Skeletal muscle satellite cell (primary cell): ENCODE measurements at regions not wholly inside any gene's neighbourhood (a gene's known extent, or its start where the extent isn't known, plus 50 kb on each side); places are given as distances from the start of the nearest gene placed in this dataset.

Experiments
- H3K27me3 ChIP-seq: 2 replicates; pipeline ENCODE4 v1.7.0; 2013; ENCODE audit warnings: low read length; ENCODE audit not compliant: control insufficient read depth, insufficient read depth
- H3K36me3 ChIP-seq: 2 replicates; pipeline ENCODE4 v1.7.0; 2013; ENCODE audit warnings: mild to moderate bottlenecking, control low read depth, low read length; ENCODE audit not compliant: insufficient read depth
- H3K4me1 ChIP-seq: 2 replicates; pipeline ENCODE4 v1.7.0; 2013; ENCODE audit warnings: low read length; ENCODE audit not compliant: control insufficient read depth, insufficient read depth
- H3K4me2 ChIP-seq: 2 replicates; pipeline ENCODE4 v1.7.0; 2013; ENCODE audit warnings: mild to moderate bottlenecking, low read length
- H3K4me3 ChIP-seq: 2 replicates; pipeline ENCODE4 v1.7.0; 2013; ENCODE audit warnings: low read length
- H3K9ac ChIP-seq: 2 replicates; pipeline ENCODE4 v1.7.0; 2013; ENCODE audit warnings: mild to moderate bottlenecking, low read depth, low read length, moderate library complexity
- H3K9me3 ChIP-seq: replicated peaks from 2 replicates; pipeline ENCODE4 v1.7.0; 2013; ENCODE audit warnings: mild to moderate bottlenecking, control low read depth, low read length

DNA sequence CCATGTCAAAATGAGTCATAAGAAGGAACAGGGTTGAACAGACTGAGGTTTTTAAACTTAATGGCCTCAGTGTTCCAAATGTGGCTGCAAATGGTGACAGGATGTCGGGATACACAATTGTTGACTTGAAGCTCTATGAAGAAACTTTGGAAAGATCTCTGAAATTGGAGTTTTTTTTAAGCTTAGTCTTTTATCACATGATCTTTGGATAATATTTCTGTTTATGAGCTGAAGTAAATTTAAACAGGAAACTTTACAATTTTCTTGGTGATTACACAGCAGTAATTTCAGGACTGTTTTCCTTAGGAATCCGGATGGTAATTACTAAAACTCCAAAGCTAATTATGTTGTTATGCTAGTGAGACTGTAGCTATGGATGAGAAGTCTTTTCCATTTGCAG is 199.1 kb upstream of the NRXN1 start:
- H3K36me3 ChIP-seq: no peaks in the 10 kb centered on the region

DNA sequence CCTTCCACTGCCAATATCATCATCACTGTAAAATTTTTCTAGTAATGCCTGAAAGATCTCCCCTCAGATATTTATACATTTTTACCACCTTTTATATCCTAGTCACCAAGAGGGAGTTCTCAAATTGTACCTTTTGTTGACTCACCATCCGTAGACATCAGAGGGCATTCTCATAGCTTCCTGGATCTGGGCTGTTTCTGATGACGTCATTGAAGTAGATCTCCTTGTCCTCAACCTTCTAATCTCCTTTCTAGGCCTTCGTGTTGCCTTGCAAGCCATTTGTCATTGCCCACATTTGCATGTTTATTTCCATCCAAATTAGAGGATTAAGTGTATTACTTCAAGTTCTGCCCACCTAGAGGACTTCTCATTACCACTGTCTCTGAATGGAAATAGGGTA is 193.4 kb upstream of the NRXN1 start:
- Histone ChIP-seq H3K9me3 (peaks cover 4% of the 10 kb centered on the region), H3K36me3 (no peaks in the 10 kb centered on the region), H3K4me3 (no peak overlapping the region), H3K27me3 (no peaks in the 10 kb centered on the region), H3K4me1 (no peaks in the 10 kb centered on the region), H3K4me2 (no peak overlapping the region), H3K9ac (no peak overlapping the region)

More for the DNA sequence above, 199.1 kb upstream of the NRXN1 start:
- Histone ChIP-seq H3K9me3 (no peaks in the 10 kb centered on the region), H3K4me2 (no peak overlapping the region), H3K4me3 (no peak overlapping the region), H3K27me3 (no peaks in the 10 kb centered on the region), H3K4me1 (no peaks in the 10 kb centered on the region), H3K9ac (no peak overlapping the region)

- H3K9me3 ChIP-seq: peaks cover 4% of the 10 kb centered on the region
These were observed 192.9 kb upstream of the NRXN1 start for GRCh38 chr2:51224790-51225189.

GRCh38 chr2:51222106-51222505 is 190.2 kb upstream of the NRXN1 start:
- H3K27me3 ChIP-seq: no peaks in the 10 kb centered on the region
- no peak overlapping the region for H3K9ac ChIP-seq
- peaks cover 4% of the 10 kb centered on the region for H3K9me3 ChIP-seq
- H3K4me2 ChIP-seq: no peak overlapping the region
- no peaks in the 10 kb centered on the region for H3K4me1 ChIP-seq
- no peaks in the 10 kb centered on the region for H3K36me3 ChIP-seq
- H3K4me3 ChIP-seq: no peak overlapping the region

More at GRCh38 chr2:51224790-51225189, 192.9 kb upstream of the NRXN1 start:
- Histone ChIP-seq H3K4me1 (no peaks in the 10 kb centered on the region), H3K27me3 (no peaks in the 10 kb centered on the region), H3K9ac (no peak overlapping the region), H3K36me3 (no peaks in the 10 kb centered on the region), H3K4me3 (no peak overlapping the region), H3K4me2 (no peak overlapping the region)

- no peak overlapping the region for H3K4me3 ChIP-seq
- no peaks in the 10 kb centered on the region for H3K36me3 ChIP-seq
- no peak overlapping the region for H3K9ac ChIP-seq
- H3K27me3 ChIP-seq: no peaks in the 10 kb centered on the region
- peaks cover 4% of the 10 kb centered on the region for H3K9me3 ChIP-seq
- no peak overlapping the region for H3K4me2 ChIP-seq
- H3K4me1 ChIP-seq: no peaks in the 10 kb centered on the region
These were observed 188.7 kb upstream of the NRXN1 start for GRCh38 chr2:51220606-51221005.

DNA sequence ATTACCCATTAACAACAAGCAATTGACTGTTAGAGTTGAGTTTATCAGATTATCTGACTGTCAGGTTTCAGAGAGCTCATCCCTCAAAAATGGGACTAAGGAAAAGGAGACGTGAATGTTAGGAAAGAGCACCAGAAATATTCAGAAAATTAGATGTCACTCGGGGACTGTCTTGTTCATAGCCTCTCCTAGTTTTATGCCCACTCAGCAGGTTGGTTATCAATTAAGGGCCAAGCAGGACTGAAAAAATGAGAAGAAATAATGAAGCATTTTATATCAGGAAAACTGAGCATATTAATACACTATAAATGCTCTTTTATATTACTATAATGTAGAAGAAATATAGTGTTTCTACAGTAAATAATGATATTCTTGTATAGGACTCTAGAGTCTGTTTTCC is 188.1 kb upstream of the NRXN1 start:
- H3K4me1 ChIP-seq: no peaks in the 10 kb centered on the region
- H3K4me2 ChIP-seq: no peak overlapping the region
- H3K9ac ChIP-seq: no peak overlapping the region
- no peaks in the 10 kb centered on the region for H3K36me3 ChIP-seq
- H3K27me3 ChIP-seq: no peaks in the 10 kb centered on the region
- no peak overlapping the region for H3K4me3 ChIP-seq
- H3K9me3 ChIP-seq: peaks cover 4% of the 10 kb centered on the region

DNA sequence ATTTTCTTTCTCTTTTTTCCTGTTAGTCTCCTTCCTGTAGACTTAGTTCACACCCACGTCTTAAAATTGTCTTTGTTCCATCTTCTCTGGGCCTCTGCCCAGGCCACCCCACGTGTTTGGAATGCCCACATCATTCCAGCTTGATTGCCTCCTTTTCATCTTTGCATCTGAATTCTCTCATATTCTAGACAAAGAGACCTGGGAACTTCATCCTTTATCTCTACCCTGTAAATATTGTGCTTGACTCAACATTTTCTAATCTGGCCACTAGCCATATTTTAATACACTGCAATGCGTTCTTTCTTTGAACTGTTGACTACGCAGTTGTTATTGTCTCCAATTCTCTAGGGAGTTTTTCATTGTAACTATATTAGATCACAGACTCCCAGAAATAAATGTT is 187.5 kb upstream of the NRXN1 start:
- Histone ChIP-seq H3K4me2 (no peak overlapping the region), H3K9me3 (peaks cover 4% of the 10 kb centered on the region), H3K27me3 (no peaks in the 10 kb centered on the region), H3K4me3 (no peak overlapping the region), H3K9ac (no peak overlapping the region), H3K36me3 (no peaks in the 10 kb centered on the region), H3K4me1 (no peaks in the 10 kb centered on the region)

DNA sequence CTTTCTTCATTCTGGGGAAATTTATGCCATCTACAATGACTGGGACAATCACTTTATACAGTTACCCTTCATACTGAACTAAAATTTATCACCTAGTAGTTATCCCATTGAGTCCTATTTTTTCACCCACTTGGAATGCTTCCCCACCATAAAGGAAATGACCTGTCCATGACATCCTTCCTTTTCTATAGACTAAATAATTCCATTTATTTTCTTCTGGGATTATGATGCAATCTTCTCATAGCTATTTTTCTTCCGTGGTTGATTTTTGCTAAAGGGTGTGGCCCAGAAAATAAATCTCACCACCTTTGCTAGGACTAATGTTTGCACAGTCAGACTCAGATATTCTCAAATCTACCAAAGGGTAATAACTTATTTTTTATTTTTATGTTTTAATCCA is 186.1 kb upstream of the NRXN1 start:
- Histone ChIP-seq H3K9ac (no peak overlapping the region), H3K4me1 (no peaks in the 10 kb centered on the region), H3K4me3 (no peak overlapping the region), H3K36me3 (no peaks in the 10 kb centered on the region), H3K4me2 (no peak overlapping the region), H3K9me3 (no peaks in the 10 kb centered on the region), H3K27me3 (no peaks in the 10 kb centered on the region)

- Histone ChIP-seq H3K4me2 (no peak overlapping the region), H3K36me3 (no peaks in the 10 kb centered on the region), H3K4me3 (no peak overlapping the region), H3K27me3 (no peaks in the 10 kb centered on the region), H3K4me1 (no peaks in the 10 kb centered on the region), H3K9me3 (no peaks in the 10 kb centered on the region), H3K9ac (no peak overlapping the region)
These were observed 181.9 kb upstream of the NRXN1 start for GRCh38 chr2:51213826-51214225.

GRCh38 chr2:51212374-51212773 is 180.4 kb upstream of the NRXN1 start:
- Histone ChIP-seq H3K27me3 (no peaks in the 10 kb centered on the region), H3K9ac (no peak overlapping the region), H3K36me3 (no peaks in the 10 kb centered on the region), H3K4me3 (no peak overlapping the region), H3K4me1 (no peaks in the 10 kb centered on the region), H3K9me3 (no peaks in the 10 kb centered on the region), H3K4me2 (no peak overlapping the region)

GRCh38 chr2:51208521-51208920 is 176.6 kb upstream of the NRXN1 start:
- Histone ChIP-seq H3K9me3 (no peaks in the 10 kb centered on the region), H3K9ac (no peak overlapping the region), H3K27me3 (no peaks in the 10 kb centered on the region), H3K4me3 (no peak overlapping the region), H3K36me3 (no peaks in the 10 kb centered on the region), H3K4me2 (no peak overlapping the region), H3K4me1 (no peaks in the 10 kb centered on the region)

- no peaks in the 10 kb centered on the region for H3K27me3 ChIP-seq
- no peaks in the 10 kb centered on the region for H3K4me1 ChIP-seq
- no peaks in the 10 kb centered on the region for H3K9me3 ChIP-seq
- H3K36me3 ChIP-seq: no peaks in the 10 kb centered on the region
- H3K4me2 ChIP-seq: no peak overlapping the region
- no peak overlapping the region for H3K9ac ChIP-seq
- H3K4me3 ChIP-seq: no peak overlapping the region
These were observed 169.4 kb upstream of the NRXN1 start for GRCh38 chr2:51201295-51201694.
